Right renal cortex interstitium (tissue), 3 donors: ENCODE measurements at regions not wholly inside any gene's neighbourhood (a gene's known extent, or its start where the extent isn't known, plus 50 kb on each side); places are given as distances from the start of the nearest gene placed in this dataset.

ENCODE experiments used
- DNase-seq, 3 donors: peaks; one replicate each; pipeline ENCODE4 v3.0.0-alpha.2; 2013; ENCODE audit warnings: low read depth in 3 of 3, low spot score in 2 of 3

DNA sequence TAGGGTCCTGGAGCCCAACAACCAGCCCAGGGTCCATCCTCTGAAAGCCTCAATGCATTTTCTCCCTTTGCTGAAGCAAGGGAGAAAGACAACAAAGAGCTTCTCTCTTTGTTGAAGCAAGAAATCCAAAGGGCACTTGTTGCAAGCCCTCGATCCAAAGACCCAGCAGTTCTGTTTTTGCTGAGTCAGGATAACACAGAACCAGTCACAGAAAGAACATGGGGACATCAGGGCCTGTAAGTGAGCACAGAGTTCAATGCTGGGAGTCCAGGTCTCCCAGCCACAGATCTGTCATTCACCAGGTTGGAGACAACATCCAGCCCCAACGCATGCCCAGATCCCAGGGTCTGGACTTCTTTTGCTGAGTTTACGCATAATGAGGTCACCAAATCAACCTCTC lies 315.8 kb upstream of the KLHL29 start:
- no peak for DNase-seq

DNA sequence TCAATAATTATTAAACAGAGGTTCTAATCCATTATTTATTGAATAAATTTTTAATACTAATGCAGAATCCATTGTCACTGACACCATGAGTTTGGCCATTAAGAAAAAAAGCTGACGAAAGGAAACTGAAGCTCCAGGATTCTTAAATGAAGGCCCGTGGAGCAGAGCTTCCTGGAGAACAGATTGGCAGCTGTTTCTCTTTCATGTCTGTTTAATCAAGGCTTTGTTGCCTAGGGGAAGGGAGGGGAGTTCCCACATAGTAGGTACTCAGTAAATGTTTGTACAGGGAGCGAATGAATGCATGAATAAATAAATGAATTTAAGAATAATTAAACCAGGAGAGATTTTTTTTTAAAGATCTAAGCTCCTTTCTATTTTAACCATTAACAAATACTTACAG lies 315.1 kb upstream of the KLHL29 start:
- no peak for DNase-seq

DNA sequence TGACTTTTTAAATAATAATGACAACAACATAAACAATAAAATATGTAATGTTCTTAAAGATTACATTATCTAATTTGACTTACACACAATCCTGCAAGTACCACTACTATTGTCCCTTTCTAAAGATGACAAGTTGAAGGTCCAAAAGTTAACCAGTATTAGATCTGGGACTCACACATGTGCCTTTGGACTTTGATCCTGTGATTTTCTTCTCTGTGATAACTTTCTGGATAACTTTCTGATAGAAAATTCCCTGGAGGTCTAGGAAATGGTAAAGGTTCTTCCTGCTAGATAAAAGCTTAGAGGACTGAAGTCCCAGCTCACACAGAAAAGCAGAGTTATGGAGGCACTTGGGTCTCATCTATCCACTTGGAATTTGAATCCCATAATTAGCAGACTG lies 311.9 kb upstream of the KLHL29 start:
- DNase-seq: no peak

DNA sequence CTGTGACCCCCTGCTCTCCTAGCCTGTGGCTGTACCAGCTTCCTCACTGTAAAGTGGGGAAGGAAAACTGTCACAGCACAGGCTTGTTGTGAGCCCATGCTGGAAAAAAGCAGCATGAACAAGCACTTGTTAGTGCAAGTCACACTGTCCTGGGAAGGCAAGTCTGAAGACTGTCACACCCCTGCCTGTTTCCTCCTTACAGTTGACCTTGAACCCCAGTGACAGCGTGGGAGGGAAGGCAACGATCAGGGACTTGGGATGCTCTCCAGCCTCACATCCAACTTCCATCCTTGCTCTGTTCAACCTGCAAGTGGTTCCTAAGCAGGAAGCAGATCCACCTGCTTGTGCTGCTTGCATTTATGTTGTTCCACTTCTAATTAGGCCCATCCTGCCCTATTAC lies 311.3 kb upstream of the KLHL29 start:
- DNase-seq: no peak

DNA sequence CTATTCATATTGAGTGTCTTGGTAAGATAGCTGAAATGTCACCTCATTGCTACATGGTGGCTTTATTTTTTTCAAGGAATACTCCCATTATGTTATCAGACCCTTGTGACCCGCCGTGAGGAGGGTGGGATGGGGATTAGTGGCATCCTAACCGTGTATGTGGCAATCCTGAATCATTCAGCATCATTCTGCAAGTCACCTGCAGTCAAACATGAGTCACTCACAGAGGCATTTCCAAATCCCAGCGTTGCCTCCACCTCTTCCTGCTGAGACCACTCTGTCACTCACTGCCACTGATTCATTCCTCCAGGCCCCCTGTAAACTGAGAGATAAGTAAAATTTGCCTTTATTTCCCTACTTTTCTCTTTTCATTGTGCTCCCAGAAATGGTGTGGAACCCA lies 307.4 kb upstream of the KLHL29 start:
- DNase-seq: no peak

DNA sequence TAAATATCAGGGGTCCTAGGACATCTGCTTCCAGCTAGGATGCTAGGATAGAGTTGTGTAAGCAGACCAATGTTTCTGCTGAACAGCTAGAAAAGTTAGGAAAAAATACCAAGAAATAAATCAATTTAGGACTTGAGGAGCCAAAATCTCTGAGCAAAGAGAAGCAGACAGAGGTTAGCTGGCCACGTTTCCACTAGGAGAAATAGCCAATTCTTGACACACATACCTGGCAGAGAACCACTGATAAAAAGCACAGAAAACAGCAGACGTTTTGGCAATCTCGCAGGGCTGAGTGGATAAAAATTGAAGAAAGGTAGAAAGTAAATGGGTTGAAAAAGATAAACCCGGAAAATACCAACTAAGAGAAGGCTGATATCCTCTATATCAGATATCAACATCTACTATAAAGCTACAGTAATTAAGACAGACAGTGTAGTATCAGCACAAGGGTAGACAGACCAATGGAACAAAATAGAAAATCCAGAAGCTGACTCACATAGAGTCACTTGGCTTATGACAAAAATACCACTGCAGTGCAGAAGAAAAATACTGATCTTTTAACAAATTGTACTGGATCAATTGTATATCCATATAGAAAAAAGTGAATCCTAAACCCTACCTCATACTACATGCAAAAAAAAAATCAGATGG lies 306.1 kb upstream of the KLHL29 start:
- DNase-seq: no peak

DNA sequence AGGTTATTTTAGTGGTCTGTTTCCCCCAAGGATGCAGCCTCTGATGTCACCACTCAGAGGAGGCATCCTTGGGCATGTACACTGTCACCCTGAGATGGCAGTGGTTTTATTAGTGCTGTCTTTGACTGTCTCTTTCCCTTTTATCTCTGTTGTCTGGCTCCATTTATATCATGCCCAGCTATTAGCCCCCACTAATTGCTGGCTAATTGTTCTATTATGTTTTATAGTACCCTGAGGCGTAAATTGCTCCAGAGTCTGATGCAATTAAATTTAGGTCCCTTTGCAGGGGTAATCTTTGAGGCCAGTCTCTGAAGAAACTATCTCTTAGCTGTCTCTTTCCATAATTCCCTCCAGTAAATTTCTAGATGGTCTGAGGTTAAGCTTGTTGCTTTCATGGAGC lies 301.0 kb upstream of the KLHL29 start:
- no peak for DNase-seq

DNA sequence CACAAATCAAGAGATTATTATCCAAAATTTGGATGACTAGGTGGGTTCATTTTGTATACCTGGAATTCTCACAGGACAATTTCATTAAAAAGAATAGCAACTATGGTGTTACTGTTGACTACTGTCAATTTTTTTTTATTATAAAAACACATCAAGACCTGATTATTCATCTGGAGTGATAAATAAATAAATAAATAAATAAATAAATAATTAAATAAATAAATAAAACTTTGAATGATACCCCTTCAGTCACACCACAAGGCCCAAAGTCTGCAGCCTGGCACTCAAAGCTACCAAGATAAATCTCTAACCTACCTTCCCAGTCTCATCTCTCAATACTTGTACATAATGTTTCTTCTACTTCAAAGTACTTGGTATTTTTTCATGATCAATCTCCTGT lies 294.0 kb upstream of the KLHL29 start:
- no peak for DNase-seq

DNA sequence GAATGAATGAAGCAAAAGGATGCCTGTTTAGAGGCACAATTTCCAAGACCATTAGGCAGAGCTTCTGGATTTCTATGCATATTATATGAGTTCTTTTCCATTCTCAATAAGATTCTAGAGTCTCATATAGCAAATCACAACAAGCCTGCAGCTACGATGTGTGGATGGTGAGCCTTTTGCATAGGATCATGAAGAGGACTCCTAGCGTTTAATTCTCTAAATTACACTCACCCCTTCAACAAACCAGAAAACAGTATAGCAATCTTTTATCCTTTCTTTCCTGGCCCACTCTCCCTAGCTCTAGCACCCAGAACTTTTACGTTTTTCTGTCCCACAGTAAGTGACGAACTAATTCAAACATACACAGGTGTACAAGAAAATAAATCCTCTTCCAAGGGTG lies 293.1 kb upstream of the KLHL29 start:
- DNase-seq: no peak

GRCh38 chr2:23092831-23093230 lies 292.1 kb upstream of the KLHL29 start:
- peak; percentile 25 to 52 (median 31) for DNase-seq

DNA sequence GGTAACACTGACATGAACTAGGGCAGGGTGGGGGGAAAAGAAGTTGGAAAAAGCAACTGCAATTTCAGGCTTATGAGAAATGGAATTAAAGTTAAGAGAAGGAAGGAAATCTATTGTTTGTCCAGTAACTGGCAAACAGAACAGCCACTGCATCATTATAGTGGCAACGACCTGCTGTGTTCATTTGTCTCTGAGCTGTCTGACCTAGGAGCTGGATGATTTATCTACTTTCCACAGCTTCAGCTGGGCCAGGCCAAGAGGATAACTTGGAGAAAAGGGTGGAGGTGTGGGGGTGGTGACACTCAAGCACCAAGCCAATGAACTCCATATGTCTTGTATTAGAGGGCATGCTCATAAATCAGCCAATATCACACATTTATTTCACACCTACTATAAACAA lies 291.5 kb upstream of the KLHL29 start:
- DNase-seq: no peak

GRCh38 chr2:23096906-23097602 lies 287.9 kb upstream of the KLHL29 start:
- DNase-seq: no peak

DNA sequence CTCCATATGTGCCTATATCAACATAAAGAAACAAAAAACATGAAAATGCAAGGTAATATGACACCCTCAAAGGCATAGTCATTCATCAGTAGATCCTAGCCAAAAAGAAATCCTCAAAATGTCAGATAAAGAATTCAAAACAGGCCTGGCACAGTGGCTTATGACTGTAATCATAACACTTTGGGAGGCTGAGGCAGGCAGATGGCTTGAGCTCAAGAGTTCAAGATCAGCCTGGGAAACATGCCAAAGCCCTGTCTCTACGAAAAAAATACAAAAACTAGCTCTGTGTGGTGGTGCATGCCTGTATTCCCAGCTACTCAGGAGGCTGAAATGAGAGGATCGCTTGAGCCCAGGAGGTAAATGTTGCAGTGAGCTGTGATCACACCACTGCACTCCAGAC lies 284.6 kb upstream of the KLHL29 start:
- DNase-seq: no peak

DNA sequence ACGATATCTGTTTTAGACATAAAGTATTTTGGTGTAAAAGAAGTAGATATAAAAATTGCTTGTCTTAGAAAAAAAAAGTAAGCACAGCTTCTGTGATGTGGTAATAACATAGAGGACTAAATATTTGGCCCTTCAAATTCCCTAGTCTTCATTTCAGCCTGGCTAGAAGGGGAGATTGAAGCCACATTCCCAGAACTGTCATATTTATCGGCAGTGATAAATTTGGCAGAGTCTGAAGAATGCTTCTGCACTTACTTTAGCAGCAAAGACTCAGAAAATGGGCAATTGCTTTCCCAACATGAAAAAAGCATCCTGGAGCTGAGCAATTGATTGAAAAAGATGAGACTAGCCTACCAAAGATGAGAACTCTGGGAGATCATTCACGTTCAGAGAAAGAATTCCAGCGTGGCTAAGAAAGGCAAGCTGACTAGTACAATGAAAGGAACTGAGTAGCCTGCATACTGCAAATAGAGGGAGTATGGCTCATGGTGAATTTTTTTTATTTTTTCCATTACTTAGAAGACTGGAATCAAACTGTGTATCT lies 278.7 kb upstream of the KLHL29 start:
- DNase-seq: no peak

DNA sequence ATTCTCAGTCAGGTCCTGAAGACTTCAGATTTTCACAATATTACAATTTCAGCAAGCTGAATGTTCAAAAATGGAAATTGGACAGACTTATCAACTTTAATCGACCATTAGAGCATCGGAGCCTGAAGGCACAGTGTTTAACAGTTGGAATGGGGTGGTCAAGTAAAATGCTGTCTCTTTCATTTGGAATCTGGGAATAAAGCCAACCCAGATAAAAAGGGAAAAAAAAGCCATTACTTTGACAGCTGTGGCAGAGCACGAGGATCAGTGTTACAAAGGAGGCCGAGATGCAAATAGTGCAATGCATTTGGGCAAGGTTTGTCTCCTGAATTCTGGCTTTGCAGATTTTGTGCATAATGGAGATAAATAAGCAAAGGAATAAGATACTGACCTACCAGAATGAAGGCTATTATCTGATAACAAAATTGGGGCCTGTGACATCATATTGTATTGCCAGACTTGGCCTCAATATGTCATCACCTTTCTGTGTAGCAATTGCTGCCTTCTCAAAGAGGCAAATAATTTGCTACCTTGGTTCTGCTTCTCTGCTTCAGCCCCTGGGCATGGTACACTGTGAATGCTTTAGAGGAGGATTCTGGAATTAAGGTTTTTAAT lies 277.5 kb upstream of the KLHL29 start:
- no peak for DNase-seq

DNA sequence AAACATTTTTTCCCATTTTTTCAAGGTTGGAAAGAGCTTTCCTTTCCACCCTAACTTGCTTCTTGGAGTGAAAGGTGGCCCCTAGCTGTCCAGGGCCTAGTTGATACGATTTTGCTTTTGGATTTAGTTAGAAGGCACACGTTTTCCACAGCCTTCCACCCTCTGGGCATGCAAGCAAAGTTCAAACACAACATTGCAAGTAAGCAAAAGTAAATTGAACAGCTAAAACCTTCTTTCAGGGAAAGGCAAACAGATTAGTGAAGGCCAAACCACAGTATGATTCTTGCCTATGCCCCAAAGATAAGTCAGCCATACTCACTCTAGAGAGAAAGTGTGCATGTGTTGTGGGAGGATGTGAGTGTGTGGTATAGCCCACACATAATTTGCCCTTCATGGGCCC lies 273.7 kb upstream of the KLHL29 start:
- no peak for DNase-seq

- no peak for DNase-seq
These were observed 272.5 kb upstream of the KLHL29 start for GRCh38 chr2:23112517-23112916.

DNA sequence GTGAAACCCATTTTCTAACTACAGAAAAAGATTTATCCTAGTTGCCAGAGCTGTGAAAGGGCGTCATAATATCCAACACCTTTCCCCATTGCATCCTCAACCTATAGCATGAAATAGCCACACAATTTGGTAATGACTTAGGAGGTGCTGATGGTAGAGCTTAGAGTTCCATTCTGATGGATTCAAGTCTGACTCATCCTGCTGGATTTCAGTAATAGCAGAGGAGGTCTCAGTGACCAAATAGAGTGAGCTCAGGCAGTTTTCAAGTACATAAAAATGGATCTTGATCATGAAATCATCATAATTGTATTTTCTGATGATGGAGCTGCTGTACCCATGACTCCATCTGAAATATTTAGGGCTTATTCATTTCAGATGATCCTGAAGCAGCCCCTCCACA lies 270.7 kb upstream of the KLHL29 start:
- DNase-seq: no peak

DNA sequence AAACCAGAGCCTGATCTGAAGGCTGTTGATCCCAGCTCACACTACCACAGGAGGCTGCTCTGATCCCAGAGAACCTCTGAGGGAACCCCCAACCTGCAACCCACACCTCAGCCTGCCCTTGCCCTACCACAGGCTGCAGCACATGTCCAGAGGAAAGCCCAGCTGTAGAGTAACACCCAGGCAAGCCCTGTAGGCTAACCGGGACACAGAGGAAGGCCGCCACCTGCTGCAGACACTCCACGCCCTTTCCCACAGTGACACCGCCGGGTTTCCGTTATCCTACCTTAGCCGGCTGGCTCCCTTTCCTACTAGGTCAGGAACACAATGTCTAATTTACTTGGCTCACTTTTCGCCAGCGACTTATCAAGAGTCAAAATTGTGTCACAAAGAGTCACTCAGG lies 266.7 kb upstream of the KLHL29 start:
- DNase-seq: no peak

- DNase-seq: no peak
These were observed 266.1 kb upstream of the KLHL29 start for GRCh38 chr2:23118894-23119293.

GRCh38 chr2:23120161-23120560 lies 264.8 kb upstream of the KLHL29 start:
- DNase-seq: no peak
